Adipocyte (in vitro differentiated cells): ENCODE measurements at regions not wholly inside any gene's neighbourhood (a gene's known extent, or its start where the extent isn't known, plus 50 kb on each side); places are given as distances from the start of the nearest gene placed in this dataset.
"Not testable (repeated sequence)": the region's sequence is repeated elsewhere in the genome, so short reads cannot be mapped to it uniquely, and the experiment has no call there.

Experiments used
- DNase-seq: peaks from one replicate; pipeline ENCODE4 v3.0.0-alpha.2; 2015; ENCODE audit warnings: low read depth
- H3K27me3 ChIP-seq: replicated peaks from 2 replicates; pipeline ENCODE4 v1.7.0; 2013; ENCODE audit warnings: mild to moderate bottlenecking, low read length, moderate library complexity; ENCODE audit not compliant: control insufficient read depth, insufficient read depth
- H3K36me3 ChIP-seq: 2 replicates; pipeline ENCODE4 v1.7.0; 2013; ENCODE audit warnings: low read length, mild to moderate bottlenecking, moderate library complexity; ENCODE audit not compliant: control insufficient read depth, insufficient read depth, severe bottlenecking
- H3K4me1 ChIP-seq: 2 replicates; pipeline ENCODE4 v1.7.0; 2013; ENCODE audit warnings: mild to moderate bottlenecking, low read length, moderate library complexity; ENCODE audit not compliant: control insufficient read depth, insufficient read depth
- H3K4me3 ChIP-seq: 2 replicates; pipeline ENCODE4 v1.7.0; 2013; ENCODE audit warnings: mild to moderate bottlenecking, low read length, moderate library complexity
- H3K9ac ChIP-seq: 2 replicates; pipeline ENCODE4 v1.7.0; 2013; ENCODE audit warnings: mild to moderate bottlenecking, low read length, moderate library complexity
- H3K9me3 ChIP-seq: 2 replicates; pipeline ENCODE4 v1.7.0; 2013; ENCODE audit warnings: mild to moderate bottlenecking, low read length, moderate library complexity; ENCODE audit not compliant: control insufficient read depth

GRCh38 chr7:149963985-149964384 lies 90.2 kb downstream of the ATP6V0E2 start:
- not testable (repeated sequence) for H3K4me3 ChIP-seq, H3K27me3 ChIP-seq, H3K4me1 ChIP-seq, H3K9me3 ChIP-seq, H3K36me3 ChIP-seq, H3K9ac ChIP-seq, DNase-seq

- not testable (repeated sequence) for H3K9ac ChIP-seq, H3K9me3 ChIP-seq, H3K36me3 ChIP-seq, H3K4me3 ChIP-seq, DNase-seq, H3K4me1 ChIP-seq, H3K27me3 ChIP-seq
Observed at GRCh38 chr7:149966444-149966843, 92.7 kb downstream of the ATP6V0E2 start.

- H3K36me3 ChIP-seq, H3K9ac ChIP-seq, H3K27me3 ChIP-seq, H3K4me1 ChIP-seq, DNase-seq, H3K4me3 ChIP-seq, H3K9me3 ChIP-seq: not testable (repeated sequence)
Observed at GRCh38 chr7:149972977-149973376, 99.2 kb downstream of the ATP6V0E2 start.

GRCh38 chr7:149973681-149974080 lies 99.9 kb downstream of the ATP6V0E2 start:
- not testable (repeated sequence) for DNase-seq, H3K9me3 ChIP-seq, H3K27me3 ChIP-seq, H3K4me3 ChIP-seq, H3K4me1 ChIP-seq, H3K36me3 ChIP-seq, H3K9ac ChIP-seq

- not testable (repeated sequence) for H3K9ac ChIP-seq, H3K4me1 ChIP-seq, H3K36me3 ChIP-seq, H3K27me3 ChIP-seq, H3K9me3 ChIP-seq, DNase-seq, H3K4me3 ChIP-seq
Observed at GRCh38 chr7:149975608-149976007, 101.8 kb downstream of the ATP6V0E2 start.

- DNase-seq, H3K4me1 ChIP-seq: not testable (repeated sequence)
Observed at GRCh38 chr7:149978537-149978936, 104.8 kb downstream of the ATP6V0E2 start.

GRCh38 chr7:149978944-149979343 lies 105.2 kb downstream of the ATP6V0E2 start:
- H3K4me3 ChIP-seq, H3K9ac ChIP-seq, DNase-seq, H3K9me3 ChIP-seq, H3K27me3 ChIP-seq, H3K36me3 ChIP-seq, H3K4me1 ChIP-seq: not testable (repeated sequence)

More at GRCh38 chr7:149978537-149978936, 104.8 kb downstream of the ATP6V0E2 start:
- H3K4me3 ChIP-seq, H3K36me3 ChIP-seq, H3K9ac ChIP-seq, H3K27me3 ChIP-seq, H3K9me3 ChIP-seq: not testable (repeated sequence)

GRCh38 chr7:149982537-149983112 lies 108.9 kb downstream of the ATP6V0E2 start:
- DNase-seq, H3K9me3 ChIP-seq, H3K4me1 ChIP-seq, H3K9ac ChIP-seq, H3K36me3 ChIP-seq, H3K27me3 ChIP-seq, H3K4me3 ChIP-seq: not testable (repeated sequence)

- not testable (repeated sequence) for H3K27me3 ChIP-seq, DNase-seq, H3K36me3 ChIP-seq, H3K9me3 ChIP-seq, H3K4me1 ChIP-seq, H3K4me3 ChIP-seq, H3K9ac ChIP-seq
Observed at GRCh38 chr7:149986866-149987265, 113.1 kb downstream of the ATP6V0E2 start.

- not testable (repeated sequence) for H3K9ac ChIP-seq, H3K36me3 ChIP-seq, DNase-seq, H3K9me3 ChIP-seq, H3K27me3 ChIP-seq, H3K4me3 ChIP-seq, H3K4me1 ChIP-seq
Observed at GRCh38 chr7:149991652-149992302, 118.0 kb downstream of the ATP6V0E2 start.

GRCh38 chr7:149992366-149992765 lies 118.6 kb downstream of the ATP6V0E2 start:
- DNase-seq, H3K36me3 ChIP-seq, H3K27me3 ChIP-seq, H3K9me3 ChIP-seq, H3K9ac ChIP-seq, H3K4me1 ChIP-seq, H3K4me3 ChIP-seq: not testable (repeated sequence)
